Ovary (tissue), 3 donors: ENCODE measurements at regions not wholly inside any gene's neighbourhood (a gene's known extent, or its start where the extent isn't known, plus 50 kb on each side); places are given as distances from the start of the nearest gene placed in this dataset.
"Not testable (repeated sequence)": the region's sequence is repeated elsewhere in the genome, so short reads cannot be mapped to it uniquely, and the experiment has no call there.

Experiments used
- EP300 ChIP-seq: sonication (generic); formaldehyde crosslinking; IDR thresholded peaks from one replicate; pipeline ENCODE4 v1.6.1; 2017; ENCODE audit warnings: antibody characterized with exemption
- POLR2A ChIP-seq: fragments of 450-650 bp; IDR thresholded peaks from one replicate; pipeline ENCODE4 v1.6.1; 2017; ENCODE audit warnings: antibody characterized with exemption, mild to moderate bottlenecking, moderate library complexity
- TF ChIP-seq, protein P1 (sequence below), 3 donors: fragments of 450-650 bp in 2 of 3; fragments of 200-600 bp in 1 of 3; IDR thresholded peaks; one replicate each; pipeline versions ENCODE4 v1.5.1 to v1.8.0; 2016 to 2022; ENCODE audit warnings: antibody characterized with exemption in 3 of 3, mild to moderate bottlenecking in 1 of 3
- donor health status: DM: no; HTN: no; CAD: no.

DNA sequence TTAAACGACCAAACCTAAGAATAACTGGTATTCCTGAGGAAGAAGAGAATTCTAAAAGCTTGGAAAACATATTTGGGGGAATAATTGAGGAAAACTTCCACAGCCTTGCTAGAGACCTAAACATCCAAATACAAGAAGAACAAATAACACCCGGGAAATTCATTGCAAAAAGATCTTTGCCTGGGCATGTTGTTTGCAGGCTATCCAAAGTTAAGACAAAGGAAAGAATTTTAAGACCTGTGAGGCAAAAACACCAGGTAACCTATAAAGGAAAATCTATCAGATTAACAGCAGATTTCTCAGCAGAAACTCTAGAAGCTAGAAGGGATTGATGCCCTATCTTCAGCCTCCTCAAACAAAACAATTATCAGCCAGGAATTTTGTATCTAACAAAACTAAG is 82.2 kb upstream of the TRPC7 start:
- TF ChIP-seq, protein P1, sequence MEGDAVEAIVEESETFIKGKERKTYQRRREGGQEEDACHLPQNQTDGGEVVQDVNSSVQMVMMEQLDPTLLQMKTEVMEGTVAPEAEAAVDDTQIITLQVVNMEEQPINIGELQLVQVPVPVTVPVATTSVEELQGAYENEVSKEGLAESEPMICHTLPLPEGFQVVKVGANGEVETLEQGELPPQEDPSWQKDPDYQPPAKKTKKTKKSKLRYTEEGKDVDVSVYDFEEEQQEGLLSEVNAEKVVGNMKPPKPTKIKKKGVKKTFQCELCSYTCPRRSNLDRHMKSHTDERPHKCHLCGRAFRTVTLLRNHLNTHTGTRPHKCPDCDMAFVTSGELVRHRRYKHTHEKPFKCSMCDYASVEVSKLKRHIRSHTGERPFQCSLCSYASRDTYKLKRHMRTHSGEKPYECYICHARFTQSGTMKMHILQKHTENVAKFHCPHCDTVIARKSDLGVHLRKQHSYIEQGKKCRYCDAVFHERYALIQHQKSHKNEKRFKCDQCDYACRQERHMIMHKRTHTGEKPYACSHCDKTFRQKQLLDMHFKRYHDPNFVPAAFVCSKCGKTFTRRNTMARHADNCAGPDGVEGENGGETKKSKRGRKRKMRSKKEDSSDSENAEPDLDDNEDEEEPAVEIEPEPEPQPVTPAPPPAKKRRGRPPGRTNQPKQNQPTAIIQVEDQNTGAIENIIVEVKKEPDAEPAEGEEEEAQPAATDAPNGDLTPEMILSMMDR (IDR thresholded peaks at IDR 0.05) = not testable (repeated sequence)
- TF ChIP-seq EP300, POLR2A: not testable (repeated sequence)
